ENCODE measurements at regions not wholly inside any gene's neighbourhood (a gene's known extent, or its start where the extent isn't known, plus 50 kb on each side); places are given as distances from the start of the nearest gene placed in this dataset.

- H3K9me3 Mint-ChIP-seq = no peaks in the 10 kb centered on the region
- H3K4me3 Mint-ChIP-seq = no peak overlapping the region
- TF ChIP-seq CTCF (IDR thresholded peaks at IDR 0.05; ENCODE audit: unreplicated experiment in 3 of 3) = no peak
- H3K27me3 Mint-ChIP-seq (ENCODE audit: low read depth) = no peaks in the 10 kb centered on the region
- no peaks in the 10 kb centered on the region for H3K4me1 Mint-ChIP-seq
- no peak overlapping the region for H3K27ac Mint-ChIP-seq
- no peaks in the 10 kb centered on the region for H3K36me3 Mint-ChIP-seq (ENCODE audit: low read depth)
Observed at GRCh38 chr4:180330521-180330920, 1912.7 kb upstream of the TENM3 start.

- no peaks in the 10 kb centered on the region for H3K4me1 Mint-ChIP-seq
- no peaks in the 10 kb centered on the region for H3K27me3 Mint-ChIP-seq (ENCODE audit: low read depth)
- H3K4me3 Mint-ChIP-seq = no peak overlapping the region
- TF ChIP-seq CTCF (IDR thresholded peaks at IDR 0.05; ENCODE audit: unreplicated experiment in 3 of 3) = no peak
- no peaks in the 10 kb centered on the region for H3K9me3 Mint-ChIP-seq
- H3K36me3 Mint-ChIP-seq (ENCODE audit: low read depth) = no peaks in the 10 kb centered on the region
- no peak overlapping the region for H3K27ac Mint-ChIP-seq
Observed at GRCh38 chr4:180333162-180333561, 1910.0 kb upstream of the TENM3 start.

GRCh38 chr4:180335566-180335965 is 1907.6 kb upstream of the TENM3 start:
- Mint-ChIP-seq H3K4me3 (no peak overlapping the region), H3K36me3 (ENCODE audit: low read depth) (no peaks in the 10 kb centered on the region), H3K9me3 (no peaks in the 10 kb centered on the region), H3K27me3 (ENCODE audit: low read depth) (no peaks in the 10 kb centered on the region), H3K27ac (peak overlapping the region in 1 of 3 experiments; percentile 6), H3K4me1 (no peaks in the 10 kb centered on the region)
- TF ChIP-seq CTCF (IDR thresholded peaks at IDR 0.05; ENCODE audit: unreplicated experiment in 3 of 3) = no peak

GRCh38 chr4:180336494-180337090 is 1906.6 kb upstream of the TENM3 start:
- Mint-ChIP-seq H3K36me3 (ENCODE audit: low read depth) (no peaks in the 10 kb centered on the region), H3K27ac (peak overlapping the region in 1 of 3 experiments; percentile 33), H3K4me3 (no peak overlapping the region)

GRCh38 chr4:180341926-180342325 is 1901.3 kb upstream of the TENM3 start:
- H3K4me3 Mint-ChIP-seq = no peak overlapping the region
- TF ChIP-seq CTCF (IDR thresholded peaks at IDR 0.05; ENCODE audit: unreplicated experiment in 3 of 3) = no peak
- H3K4me1 Mint-ChIP-seq = no peaks in the 10 kb centered on the region
- no peaks in the 10 kb centered on the region for H3K9me3 Mint-ChIP-seq
- no peaks in the 10 kb centered on the region for H3K27me3 Mint-ChIP-seq (ENCODE audit: low read depth)
- no peak overlapping the region for H3K27ac Mint-ChIP-seq
- no peaks in the 10 kb centered on the region for H3K36me3 Mint-ChIP-seq (ENCODE audit: low read depth)

More at GRCh38 chr4:180336494-180337090, 1906.6 kb upstream of the TENM3 start:
- Mint-ChIP-seq H3K9me3 (no peaks in the 10 kb centered on the region), H3K4me1 (no peaks in the 10 kb centered on the region), H3K27me3 (ENCODE audit: low read depth) (no peaks in the 10 kb centered on the region)
- no peak for TF ChIP-seq CTCF (IDR thresholded peaks at IDR 0.05; ENCODE audit: unreplicated experiment in 3 of 3)

GRCh38 chr4:180350901-180351300 is 1892.3 kb upstream of the TENM3 start:
- Mint-ChIP-seq H3K9me3 (no peaks in the 10 kb centered on the region), H3K4me1 (peaks cover 5% of the 10 kb centered on the region), H3K27me3 (ENCODE audit: low read depth) (no peaks in the 10 kb centered on the region), H3K36me3 (ENCODE audit: low read depth) (no peaks in the 10 kb centered on the region), H3K4me3 (no peak overlapping the region), H3K27ac (peak overlapping the region in 1 of 3 experiments; percentile 2)
- no peak for TF ChIP-seq CTCF (IDR thresholded peaks at IDR 0.05; ENCODE audit: unreplicated experiment in 3 of 3)
